ENCODE measurements at regions not wholly inside any gene's neighbourhood (a gene's known extent, or its start where the extent isn't known, plus 50 kb on each side); places are given as distances from the start of the nearest gene placed in this dataset.

DNA sequence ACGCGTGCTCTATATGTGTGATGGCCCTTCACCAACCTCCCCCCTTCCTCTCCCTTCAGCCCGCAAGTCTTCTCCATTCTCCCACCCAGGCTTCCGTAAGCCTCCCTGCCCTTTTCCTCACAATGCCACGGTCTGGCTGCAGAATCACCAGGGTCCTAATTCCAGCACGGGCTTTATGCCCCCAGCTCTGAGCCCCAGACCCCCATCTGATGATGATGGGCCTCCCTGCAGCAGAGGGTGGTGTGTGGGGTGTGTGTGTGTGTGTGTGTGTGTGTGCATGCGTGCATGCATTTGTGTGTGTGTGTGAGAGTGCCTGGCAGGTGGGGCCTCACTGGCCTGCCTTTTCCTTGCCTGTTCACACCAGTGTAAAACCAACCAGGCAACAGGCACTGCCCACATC lies 109.9 kb downstream of the OAT start:
- Histone ChIP-seq H3K4me2 (ENCODE audit: low read length) (no peak overlapping the region), H3K36me3 (ENCODE audit: control insufficient read depth, low read length) (no peaks in the 10 kb centered on the region), H3K9me3 (ENCODE audit: control insufficient read depth, insufficient read depth, low read length) (no peaks in the 10 kb centered on the region), H3K4me1 (ENCODE audit: control insufficient read depth, low read length) (no peaks in the 10 kb centered on the region), H3K27me3 (ENCODE audit: control insufficient read depth, low read length) (no peaks in the 10 kb centered on the region), H3K9me2 (replicated peaks; ENCODE audit: control insufficient read depth, low read length) (no peaks in the 10 kb centered on the region), H3K27ac (ENCODE audit: low read depth, low read length) (no peak overlapping the region), H3K79me2 (ENCODE audit: control insufficient read depth, low read length) (no peaks in the 10 kb centered on the region), H4K20me1 (ENCODE audit: control insufficient read depth, insufficient read depth, low read depth, low read length) (no peaks in the 10 kb centered on the region), H3K4me3 (ENCODE audit: low read length) (no peak overlapping the region), H3F3A (ENCODE audit: control insufficient read depth, insufficient read depth) (no peaks in the 10 kb centered on the region)
- no peak for TF ChIP-seq EZH2phosphoT487 (IDR thresholded peaks at IDR 0.05; ENCODE audit: borderline replicate concordance, low read length)
- TF ChIP-seq, protein P1, sequence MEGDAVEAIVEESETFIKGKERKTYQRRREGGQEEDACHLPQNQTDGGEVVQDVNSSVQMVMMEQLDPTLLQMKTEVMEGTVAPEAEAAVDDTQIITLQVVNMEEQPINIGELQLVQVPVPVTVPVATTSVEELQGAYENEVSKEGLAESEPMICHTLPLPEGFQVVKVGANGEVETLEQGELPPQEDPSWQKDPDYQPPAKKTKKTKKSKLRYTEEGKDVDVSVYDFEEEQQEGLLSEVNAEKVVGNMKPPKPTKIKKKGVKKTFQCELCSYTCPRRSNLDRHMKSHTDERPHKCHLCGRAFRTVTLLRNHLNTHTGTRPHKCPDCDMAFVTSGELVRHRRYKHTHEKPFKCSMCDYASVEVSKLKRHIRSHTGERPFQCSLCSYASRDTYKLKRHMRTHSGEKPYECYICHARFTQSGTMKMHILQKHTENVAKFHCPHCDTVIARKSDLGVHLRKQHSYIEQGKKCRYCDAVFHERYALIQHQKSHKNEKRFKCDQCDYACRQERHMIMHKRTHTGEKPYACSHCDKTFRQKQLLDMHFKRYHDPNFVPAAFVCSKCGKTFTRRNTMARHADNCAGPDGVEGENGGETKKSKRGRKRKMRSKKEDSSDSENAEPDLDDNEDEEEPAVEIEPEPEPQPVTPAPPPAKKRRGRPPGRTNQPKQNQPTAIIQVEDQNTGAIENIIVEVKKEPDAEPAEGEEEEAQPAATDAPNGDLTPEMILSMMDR (IDR thresholded peaks at IDR 0.05; ENCODE audit: low read depth, low read length, poor library complexity, severe bottlenecking): no peak

DNA sequence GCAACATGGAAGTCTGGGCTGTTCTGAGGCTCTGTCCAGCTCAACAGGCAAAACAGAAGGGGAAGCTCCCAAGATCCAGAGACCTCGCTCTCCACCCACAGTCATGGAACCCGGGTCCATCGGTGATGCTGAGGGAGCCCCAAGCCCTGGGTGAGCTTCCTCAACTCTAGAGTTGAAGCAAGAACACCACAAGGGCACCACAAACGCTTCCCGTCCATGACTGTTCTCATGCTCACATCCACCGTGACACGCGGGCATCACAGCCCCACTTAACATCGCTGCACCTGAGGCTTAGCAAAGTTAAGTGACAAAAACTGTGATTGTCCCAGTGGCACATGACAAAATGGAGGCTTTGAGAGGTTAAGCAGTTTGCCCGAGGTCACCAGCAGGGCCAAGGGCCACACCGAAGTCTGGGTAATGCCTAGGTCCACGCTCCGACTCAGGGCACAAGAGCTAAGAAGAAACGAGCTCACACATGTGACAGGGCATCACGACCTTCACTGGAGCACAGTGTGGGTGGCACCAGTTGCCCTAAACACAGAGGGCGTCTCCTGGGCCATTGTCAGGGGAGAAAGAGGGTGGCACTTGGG lies 110.6 kb downstream of the OAT start:
- Histone ChIP-seq H3K4me3 (ENCODE audit: low read length) (no peak overlapping the region), H3K36me3 (ENCODE audit: control insufficient read depth, low read length) (no peaks in the 10 kb centered on the region), H3K4me1 (ENCODE audit: control insufficient read depth, low read length) (no peaks in the 10 kb centered on the region), H3K9me2 (replicated peaks; ENCODE audit: control insufficient read depth, low read length) (no peaks in the 10 kb centered on the region), H3K9me3 (ENCODE audit: control insufficient read depth, insufficient read depth, low read length) (no peaks in the 10 kb centered on the region), H3K4me2 (ENCODE audit: low read length) (no peak overlapping the region), H4K20me1 (ENCODE audit: control insufficient read depth, insufficient read depth, low read depth, low read length) (no peaks in the 10 kb centered on the region), H3K79me2 (ENCODE audit: control insufficient read depth, low read length) (no peaks in the 10 kb centered on the region), H3K27me3 (ENCODE audit: control insufficient read depth, low read length) (no peaks in the 10 kb centered on the region), H3F3A (ENCODE audit: control insufficient read depth, insufficient read depth) (no peaks in the 10 kb centered on the region), H3K27ac (ENCODE audit: low read depth, low read length) (no peak overlapping the region)
- no peak for TF ChIP-seq EZH2phosphoT487 (IDR thresholded peaks at IDR 0.05; ENCODE audit: borderline replicate concordance, low read length)
- TF ChIP-seq, protein P1 (IDR thresholded peaks at IDR 0.05; ENCODE audit: low read depth, low read length, poor library complexity, severe bottlenecking): no peak

DNA sequence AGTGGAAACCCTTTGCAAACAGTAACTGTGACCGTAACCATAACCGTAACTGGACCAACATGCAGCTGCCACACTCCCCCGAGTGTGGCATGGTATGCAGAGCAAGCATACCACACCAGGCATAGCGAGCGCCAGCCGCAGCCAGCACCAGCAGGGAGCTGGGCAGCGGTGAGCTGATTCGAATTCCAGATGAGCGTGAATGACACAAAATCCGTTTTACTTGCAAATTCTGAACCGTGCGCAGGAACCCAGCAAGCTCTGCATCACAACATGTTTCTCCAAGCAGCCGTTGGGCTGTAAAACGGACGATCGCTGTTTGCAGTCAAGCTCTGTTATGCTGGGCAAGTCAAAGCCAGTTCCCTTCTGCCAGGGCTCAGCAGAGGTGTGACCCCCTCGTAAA lies 111.1 kb downstream of the OAT start:
- no peak for TF ChIP-seq EZH2phosphoT487 (IDR thresholded peaks at IDR 0.05; ENCODE audit: borderline replicate concordance, low read length)
- TF ChIP-seq, protein P1 (IDR thresholded peaks at IDR 0.05; ENCODE audit: low read depth, low read length, poor library complexity, severe bottlenecking): no peak
- no peak overlapping the region for H3K4me2 ChIP-seq (ENCODE audit: low read length)
- no peaks in the 10 kb centered on the region for H3K79me2 ChIP-seq (ENCODE audit: control insufficient read depth, low read length)
- no peaks in the 10 kb centered on the region for H3K9me3 ChIP-seq (ENCODE audit: control insufficient read depth, insufficient read depth, low read length)
- H3K27ac ChIP-seq (ENCODE audit: low read depth, low read length): no peak overlapping the region
- H4K20me1 ChIP-seq (ENCODE audit: control insufficient read depth, insufficient read depth, low read depth, low read length): no peaks in the 10 kb centered on the region
- no peaks in the 10 kb centered on the region for H3F3A ChIP-seq (ENCODE audit: control insufficient read depth, insufficient read depth)
- H3K4me3 ChIP-seq (ENCODE audit: low read length): no peak overlapping the region
- no peaks in the 10 kb centered on the region for H3K27me3 ChIP-seq (ENCODE audit: control insufficient read depth, low read length)
- no peaks in the 10 kb centered on the region for H3K36me3 ChIP-seq (ENCODE audit: control insufficient read depth, low read length)
- H3K9me2 ChIP-seq (replicated peaks; ENCODE audit: control insufficient read depth, low read length): no peaks in the 10 kb centered on the region
- H3K4me1 ChIP-seq (ENCODE audit: control insufficient read depth, low read length): no peaks in the 10 kb centered on the region
